ENCODE measurements at regions not wholly inside any gene's neighbourhood (a gene's known extent, or its start where the extent isn't known, plus 50 kb on each side); places are given as distances from the start of the nearest gene placed in this dataset.
A peak's percentile ranks its signal among the peaks of the same experiment; 100 is the strongest.

DNA sequence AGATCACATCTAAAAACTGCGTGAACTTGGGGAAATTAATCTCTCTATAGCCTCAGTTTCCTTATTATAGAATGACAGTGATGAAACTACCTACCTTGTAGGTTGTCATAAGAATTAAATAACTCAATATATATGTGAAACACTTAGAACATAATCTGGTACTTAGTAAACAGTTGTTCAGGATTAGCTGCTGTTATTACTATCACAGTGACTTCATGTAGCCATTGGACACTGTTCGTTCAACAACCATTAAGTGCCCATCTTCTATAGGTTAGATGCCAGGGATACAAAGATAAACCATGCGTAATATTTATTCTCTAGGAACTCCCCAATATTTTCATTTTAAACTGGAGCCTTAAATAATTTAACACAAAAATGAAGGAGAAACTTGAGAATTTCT, 329.0 kb upstream of the PROK2 start:
- no peak for DNase-seq (ENCODE audit: low read depth)
- no peak overlapping the region for H3K4me3 ChIP-seq (ENCODE audit: low read depth, low read length)

DNA sequence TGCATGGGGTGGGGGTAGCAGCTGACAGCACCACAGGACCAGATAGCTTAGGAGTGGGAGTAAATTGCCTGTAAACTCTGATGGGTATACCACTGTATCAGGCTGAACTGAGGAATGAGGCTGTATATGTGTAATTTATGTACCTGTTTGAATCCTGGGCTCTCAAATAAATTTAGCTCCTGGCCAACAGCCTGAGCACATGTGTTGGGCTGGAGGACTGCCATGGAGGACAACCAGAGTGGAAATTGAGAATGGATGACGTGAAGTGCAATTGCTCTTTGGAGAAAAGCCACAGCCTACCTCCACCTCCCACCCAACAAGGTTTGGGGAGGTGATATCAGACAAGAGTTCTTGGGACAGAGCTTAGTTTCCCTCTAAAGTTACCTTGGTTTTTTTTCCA, 328.6 kb upstream of the PROK2 start:
- DNase-seq (ENCODE audit: low read depth), result no peak
- no peak overlapping the region for H3K4me3 ChIP-seq (ENCODE audit: low read depth, low read length)

DNA sequence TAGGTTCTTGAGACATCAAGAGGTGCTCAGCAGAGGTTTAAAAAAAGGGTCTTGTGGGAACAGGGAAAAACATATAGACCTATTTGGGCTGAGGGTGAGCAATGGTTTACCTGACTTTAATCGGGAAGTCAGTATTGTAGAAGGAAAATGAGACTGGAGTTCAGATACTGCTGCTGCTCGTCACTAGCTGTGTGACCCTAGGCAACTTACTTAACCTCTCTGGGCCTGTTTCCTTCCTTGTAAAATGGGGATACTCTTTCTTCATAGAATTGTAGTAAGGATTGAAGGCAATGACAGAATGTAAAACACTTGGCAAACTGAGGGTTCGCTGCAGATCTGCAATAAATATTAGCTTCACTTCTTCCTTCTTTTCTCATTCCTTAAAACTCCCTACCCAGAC, 327.5 kb upstream of the PROK2 start:
- no peak for DNase-seq (ENCODE audit: low read depth)

DNA sequence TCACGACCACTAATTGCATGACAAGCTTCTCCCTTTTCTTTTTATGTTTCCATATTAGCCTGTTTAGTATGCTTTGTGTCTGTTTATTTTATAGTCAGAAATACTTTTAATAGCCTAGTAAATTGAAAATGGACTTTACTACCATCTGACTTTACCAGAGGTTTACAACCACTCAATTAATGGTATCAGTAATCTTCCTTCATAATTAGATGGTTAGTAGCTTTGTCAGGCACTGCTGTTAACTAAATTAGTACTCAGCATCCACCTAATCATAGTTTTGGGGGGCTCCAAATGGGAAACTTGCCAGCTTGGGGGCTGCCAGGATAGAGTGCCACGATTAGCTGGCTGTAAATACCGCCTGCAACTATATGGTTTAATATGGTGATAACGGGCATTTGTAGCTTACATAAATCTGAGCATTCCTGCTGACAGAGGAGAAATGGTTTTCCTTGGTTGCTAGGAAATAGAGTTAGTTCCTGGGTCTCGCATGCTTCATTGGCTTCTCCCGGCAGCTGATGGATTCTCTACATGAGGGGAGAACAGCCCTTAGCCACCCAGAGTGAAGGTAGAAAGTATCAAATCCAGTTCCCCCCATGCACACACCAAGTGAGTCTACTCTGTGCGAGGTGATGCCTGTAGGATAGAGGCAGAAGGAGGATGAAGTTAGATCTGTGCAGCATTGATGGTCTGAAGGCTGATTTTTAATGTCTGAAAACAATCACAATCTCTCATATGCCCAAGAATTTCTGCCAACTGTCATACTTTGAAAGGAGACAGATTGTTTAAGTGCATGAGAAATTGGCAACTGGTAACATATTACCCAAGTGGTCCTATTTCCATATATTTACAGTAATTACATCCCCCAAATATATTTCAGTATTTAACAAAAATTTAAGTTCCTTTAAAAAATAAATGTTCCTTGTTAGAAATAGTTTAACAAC, 326.6 kb upstream of the PROK2 start:
- H3K4me3 ChIP-seq (ENCODE audit: low read depth, low read length), result no peak overlapping the region
- no peak for DNase-seq (ENCODE audit: low read depth)

More for the DNA sequence above, 327.5 kb upstream of the PROK2 start:
- no peak overlapping the region for H3K4me3 ChIP-seq (ENCODE audit: low read depth, low read length)

GRCh38 chr3:72109327-72110259, 324.6 kb upstream of the PROK2 start:
- no peak for DNase-seq (ENCODE audit: low read depth)
- no peak overlapping the region for H3K4me3 ChIP-seq (ENCODE audit: low read depth, low read length)

- H3K4me3 ChIP-seq (ENCODE audit: low read depth, low read length), result no peak overlapping the region
- DNase-seq (ENCODE audit: low read depth), result no peak
Observed at GRCh38 chr3:72105306-72105705, 320.4 kb upstream of the PROK2 start.

- no peak overlapping the region for H3K4me3 ChIP-seq (ENCODE audit: low read depth, low read length)
- DNase-seq (ENCODE audit: low read depth), result no peak
Observed at GRCh38 chr3:72102112-72102616, 317.2 kb upstream of the PROK2 start.

DNA sequence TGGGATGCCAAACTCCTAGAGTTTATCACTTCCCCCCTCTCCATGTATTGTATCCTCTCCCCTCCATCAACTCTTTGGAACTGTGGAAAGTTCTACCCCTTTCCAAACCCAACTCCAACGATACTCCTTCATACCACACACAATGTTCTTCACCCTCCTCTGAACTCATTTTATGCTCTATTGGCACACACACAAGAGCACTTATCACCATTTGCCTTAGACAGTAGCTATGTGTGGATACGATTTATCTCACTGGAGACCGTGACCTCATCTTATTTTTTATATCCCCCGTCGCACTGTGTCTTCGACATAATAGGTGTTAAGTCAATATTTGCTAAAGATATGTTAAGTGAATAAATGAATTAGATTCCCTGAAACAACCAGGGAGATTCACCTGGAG, 316.5 kb upstream of the PROK2 start:
- no peak overlapping the region for H3K4me3 ChIP-seq (ENCODE audit: low read depth, low read length)
- DNase-seq (ENCODE audit: low read depth), result peak; percentile 26

DNA sequence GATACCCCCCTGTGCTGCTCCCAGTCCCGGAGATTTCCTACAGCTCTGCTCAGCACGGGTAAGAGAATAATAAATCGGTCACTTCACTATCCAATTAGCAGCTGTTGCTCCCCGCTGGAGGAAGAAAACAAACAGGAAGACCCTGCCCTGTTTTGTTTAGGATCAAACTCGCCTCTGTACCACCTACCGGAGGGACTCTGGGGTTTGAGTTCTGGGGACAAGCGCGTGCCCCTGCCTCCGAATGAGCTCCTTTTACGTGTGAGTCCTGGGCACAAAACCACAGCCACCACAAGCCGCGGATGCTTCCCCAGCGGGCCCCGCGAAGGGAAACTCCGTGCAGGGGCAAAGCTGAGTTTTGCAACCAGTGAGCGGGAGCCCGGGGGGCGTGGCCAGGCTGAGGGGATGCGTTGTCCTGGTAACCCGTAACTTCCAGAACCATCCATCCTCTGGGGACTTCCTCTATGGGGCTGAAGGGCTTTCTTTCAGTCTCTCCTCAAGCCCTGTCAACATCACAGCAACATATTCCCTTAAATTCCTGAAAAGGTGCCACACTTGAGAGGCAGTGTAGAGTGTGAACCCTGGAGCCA, 315.7 kb upstream of the PROK2 start:
- DNase-seq (ENCODE audit: low read depth), result peak; percentile 90
- peak overlapping the region; percentile 42 for H3K4me3 ChIP-seq (ENCODE audit: low read depth, low read length)

DNA sequence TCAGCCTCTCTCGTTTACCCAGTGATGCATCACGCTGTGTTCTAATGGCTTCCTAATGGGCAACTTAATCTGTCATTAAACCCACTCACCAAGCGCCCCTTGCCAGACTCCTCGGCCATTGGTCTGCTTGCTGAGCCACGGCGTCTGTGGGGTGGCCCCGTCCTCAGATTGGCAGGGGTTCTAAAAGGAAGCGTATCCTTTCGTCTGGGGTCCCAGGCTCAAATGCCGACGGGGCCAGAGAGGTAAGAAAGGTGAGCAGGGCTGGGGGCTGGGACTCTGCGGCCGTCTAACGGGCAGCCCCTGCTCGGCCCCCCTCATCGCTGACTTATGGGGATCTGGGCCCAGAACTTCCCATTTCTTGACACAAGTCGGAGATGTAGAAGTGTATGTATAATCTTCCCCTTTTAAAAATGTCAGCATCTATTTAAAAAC, 315.1 kb upstream of the PROK2 start:
- peak overlapping the region; percentile 42 for H3K4me3 ChIP-seq (ENCODE audit: low read depth, low read length)

GRCh38 chr3:72099326-72100079, 314.6 kb upstream of the PROK2 start:
- no peak overlapping the region for H3K4me3 ChIP-seq (ENCODE audit: low read depth, low read length)
- DNase-seq (ENCODE audit: low read depth), result no peak

More for the DNA sequence above, 315.1 kb upstream of the PROK2 start:
- DNase-seq (ENCODE audit: low read depth), result no peak

GRCh38 chr3:72097053-72097452, 312.1 kb upstream of the PROK2 start:
- DNase-seq (ENCODE audit: low read depth), result no peak
- H3K4me3 ChIP-seq (ENCODE audit: low read depth, low read length), result no peak overlapping the region

GRCh38 chr3:72095521-72095920, 310.6 kb upstream of the PROK2 start:
- no peak for DNase-seq (ENCODE audit: low read depth)

GRCh38 chr3:72093992-72094334, 309.0 kb upstream of the PROK2 start:
- DNase-seq (ENCODE audit: low read depth), result no peak
- no peak overlapping the region for H3K4me3 ChIP-seq (ENCODE audit: low read depth, low read length)

More at GRCh38 chr3:72095521-72095920, 310.6 kb upstream of the PROK2 start:
- H3K4me3 ChIP-seq (ENCODE audit: low read depth, low read length), result no peak overlapping the region

DNA sequence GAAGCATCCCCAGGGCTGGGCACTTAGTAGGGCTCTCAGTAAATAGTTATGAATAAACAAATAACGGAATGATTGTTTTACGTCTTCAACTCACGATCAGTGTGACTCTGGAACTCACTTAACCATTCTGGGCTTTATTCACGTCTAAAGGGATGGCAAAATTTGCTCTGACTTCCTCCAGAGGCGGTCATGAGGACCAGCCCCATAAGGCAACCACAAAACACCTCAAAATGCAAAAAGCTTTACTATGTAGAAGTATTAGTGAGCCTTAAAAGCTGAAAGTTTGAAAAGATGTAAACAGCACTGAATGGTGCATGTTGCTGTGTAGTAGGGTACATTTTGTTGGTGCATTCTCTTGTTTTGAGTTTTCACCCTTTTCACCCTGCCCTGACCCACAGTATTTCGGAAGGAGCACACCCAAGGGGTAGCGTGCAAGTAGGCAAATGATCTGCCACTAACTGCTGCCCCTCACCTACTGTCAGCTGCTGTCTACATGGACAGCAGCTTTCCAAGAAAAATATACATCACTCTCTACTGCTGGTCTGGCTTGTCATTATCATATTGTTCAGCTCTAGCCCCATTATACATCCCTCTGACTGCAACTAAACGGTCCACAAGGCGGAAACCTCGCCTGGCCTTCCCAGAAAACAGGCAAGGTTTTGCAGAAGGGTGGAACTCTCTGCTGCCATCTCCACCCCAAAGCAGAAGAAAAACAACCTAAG, 308.5 kb upstream of the PROK2 start:
- no peak overlapping the region for H3K4me3 ChIP-seq (ENCODE audit: low read depth, low read length)
- DNase-seq (ENCODE audit: low read depth), result no peak

GRCh38 chr3:72092778-72093177, 307.8 kb upstream of the PROK2 start:
- no peak overlapping the region for H3K4me3 ChIP-seq (ENCODE audit: low read depth, low read length)
- no peak for DNase-seq (ENCODE audit: low read depth)

DNA sequence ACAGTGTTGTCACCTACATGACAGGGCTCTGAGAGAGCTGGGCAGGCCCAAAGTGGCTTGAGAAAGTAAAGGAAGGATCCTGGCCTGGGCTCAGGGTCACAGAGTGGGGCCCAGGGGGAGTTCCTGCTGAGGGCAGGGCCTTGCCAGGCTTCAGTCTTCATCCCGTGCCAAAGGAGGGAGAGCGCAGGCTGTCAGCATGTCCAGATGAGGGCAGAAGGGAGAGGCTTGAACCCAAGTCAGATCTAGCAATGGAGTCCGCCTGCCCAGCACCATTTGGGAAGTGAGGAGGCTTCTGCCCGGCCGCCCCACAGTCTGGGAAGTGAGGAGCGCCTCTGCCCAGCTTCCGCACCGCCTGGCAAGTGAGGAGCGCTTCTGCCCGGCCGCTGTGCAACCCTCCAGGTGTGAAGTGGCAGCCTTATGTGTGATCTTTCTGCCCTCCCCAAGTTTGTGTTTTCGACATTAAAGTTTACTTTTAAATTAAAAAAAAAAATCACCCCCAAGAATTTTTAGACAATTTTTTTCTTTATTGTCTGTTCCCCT, 303.6 kb upstream of the PROK2 start:
- no peak for DNase-seq (ENCODE audit: low read depth)
- no peak overlapping the region for H3K4me3 ChIP-seq (ENCODE audit: low read depth, low read length)

DNA sequence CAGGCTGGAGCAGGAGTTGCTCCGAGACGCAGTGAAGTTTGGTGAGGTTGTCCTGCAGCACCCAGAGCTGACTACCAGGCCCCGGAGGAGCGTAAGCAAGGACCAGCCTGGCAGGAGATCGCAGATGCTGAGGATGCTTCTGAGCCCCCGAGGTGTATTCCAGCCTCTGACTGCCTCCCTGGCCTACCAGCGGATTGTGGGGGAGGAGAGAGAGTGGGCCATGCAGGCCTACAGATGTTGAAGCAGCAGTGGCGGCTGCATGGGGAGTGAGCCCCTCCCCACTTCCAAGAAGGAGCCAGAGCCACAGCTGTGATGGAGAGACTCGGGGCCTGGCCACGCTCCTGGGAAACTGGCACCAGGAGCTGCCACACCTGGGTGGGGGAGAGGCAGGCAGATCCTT, 302.5 kb upstream of the PROK2 start:
- no peak overlapping the region for H3K4me3 ChIP-seq (ENCODE audit: low read depth, low read length)
- DNase-seq (ENCODE audit: low read depth), result no peak
